Non-pigmented ciliary epithelial cell (primary cell): ENCODE measurements at regions not wholly inside any gene's neighbourhood (a gene's known extent, or its start where the extent isn't known, plus 50 kb on each side); places are given as distances from the start of the nearest gene placed in this dataset.

ENCODE experiments used
- DNase-seq: peaks from one replicate; pipeline ENCODE4 v3.0.0-alpha.2; 2010; ENCODE audit warnings: low read depth

DNA sequence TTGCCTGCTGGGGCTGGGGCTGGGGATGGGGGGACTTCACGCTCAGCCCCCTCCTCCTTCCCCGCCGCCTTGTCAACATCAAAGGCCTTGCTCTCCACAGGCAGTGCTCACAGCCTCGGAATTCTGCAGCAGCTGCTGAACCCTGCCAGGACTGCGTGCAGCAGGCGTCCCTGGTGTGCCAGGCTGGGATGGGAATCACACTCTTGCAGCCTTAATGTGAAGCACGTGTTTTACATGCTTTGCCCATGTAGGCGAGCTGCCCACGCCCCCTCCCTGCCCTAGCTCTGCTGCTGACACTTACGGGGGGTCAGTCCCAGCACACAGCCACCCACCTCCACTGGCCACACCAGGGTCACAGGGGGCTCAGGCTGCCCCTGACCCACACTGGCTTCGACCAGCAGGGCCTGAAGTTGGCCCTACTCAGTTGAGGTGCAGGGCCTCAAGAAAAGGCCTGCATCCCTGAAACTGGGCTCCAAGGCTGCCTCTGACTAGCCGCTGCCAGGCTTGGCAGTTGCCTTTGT, 276.2 kb upstream of the RTL1 start:
- no peak for DNase-seq

DNA sequence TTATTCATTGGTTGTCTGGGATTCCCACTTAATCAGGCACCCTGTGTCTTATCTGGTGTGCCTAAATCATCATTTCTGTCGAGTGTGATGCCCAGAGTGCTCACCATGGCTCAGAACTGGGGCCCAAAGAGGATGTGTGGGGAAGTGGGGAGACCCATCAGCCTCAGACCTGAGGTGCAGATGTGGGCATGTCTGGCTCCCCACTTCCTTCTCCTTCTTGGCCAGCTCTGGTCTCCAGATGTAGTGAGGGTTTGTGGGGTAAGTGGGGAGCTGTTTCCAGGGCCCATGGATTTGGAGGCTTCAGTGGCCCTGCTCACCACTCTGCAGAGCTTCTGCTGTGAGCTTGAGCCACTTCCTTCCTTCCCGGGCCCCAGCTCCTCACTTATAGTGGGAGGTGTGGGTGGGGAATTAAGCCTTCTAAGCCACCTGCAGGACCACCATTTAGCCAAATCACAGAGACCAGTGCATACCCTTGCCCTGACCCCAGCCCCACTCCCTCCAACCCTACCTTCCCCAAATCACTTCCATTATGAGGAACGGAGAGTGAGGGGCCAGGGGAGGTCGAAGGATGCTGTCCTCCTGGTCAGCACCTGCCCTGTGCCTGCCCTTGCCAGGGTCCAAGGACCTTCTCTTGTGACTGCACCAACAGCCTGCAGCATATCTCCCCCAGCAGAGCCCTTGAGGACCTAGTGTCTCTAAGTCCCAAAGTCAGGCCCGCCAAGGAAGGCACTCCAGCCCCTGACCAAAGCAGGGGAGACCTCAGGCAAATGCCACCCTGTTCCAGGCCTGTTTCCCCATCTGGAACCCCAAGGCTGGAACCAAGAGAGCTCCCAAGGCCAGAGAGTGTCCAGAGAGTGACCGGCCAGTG, 278.2 kb upstream of the RTL1 start:
- DNase-seq: no peak

DNA sequence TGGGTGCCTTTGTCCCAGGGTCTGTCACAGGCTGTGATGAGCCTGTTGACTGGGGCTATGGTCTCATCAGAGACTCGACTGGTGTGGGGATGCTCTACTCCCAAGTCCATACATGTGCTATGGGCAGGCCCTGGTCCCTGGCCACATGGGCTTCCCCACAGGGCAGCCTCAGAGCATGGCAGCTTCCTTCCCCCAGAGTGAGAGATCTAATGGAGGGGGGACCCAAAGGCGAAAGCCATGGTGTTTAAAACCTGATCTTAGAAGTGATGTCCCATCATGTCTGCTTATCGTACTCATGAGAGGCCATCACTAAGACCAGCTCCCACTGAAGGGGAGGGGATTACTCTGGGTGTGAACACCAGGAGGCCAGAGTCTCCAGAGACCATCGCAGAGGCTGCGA, 279.0 kb upstream of the RTL1 start:
- no peak for DNase-seq

DNA sequence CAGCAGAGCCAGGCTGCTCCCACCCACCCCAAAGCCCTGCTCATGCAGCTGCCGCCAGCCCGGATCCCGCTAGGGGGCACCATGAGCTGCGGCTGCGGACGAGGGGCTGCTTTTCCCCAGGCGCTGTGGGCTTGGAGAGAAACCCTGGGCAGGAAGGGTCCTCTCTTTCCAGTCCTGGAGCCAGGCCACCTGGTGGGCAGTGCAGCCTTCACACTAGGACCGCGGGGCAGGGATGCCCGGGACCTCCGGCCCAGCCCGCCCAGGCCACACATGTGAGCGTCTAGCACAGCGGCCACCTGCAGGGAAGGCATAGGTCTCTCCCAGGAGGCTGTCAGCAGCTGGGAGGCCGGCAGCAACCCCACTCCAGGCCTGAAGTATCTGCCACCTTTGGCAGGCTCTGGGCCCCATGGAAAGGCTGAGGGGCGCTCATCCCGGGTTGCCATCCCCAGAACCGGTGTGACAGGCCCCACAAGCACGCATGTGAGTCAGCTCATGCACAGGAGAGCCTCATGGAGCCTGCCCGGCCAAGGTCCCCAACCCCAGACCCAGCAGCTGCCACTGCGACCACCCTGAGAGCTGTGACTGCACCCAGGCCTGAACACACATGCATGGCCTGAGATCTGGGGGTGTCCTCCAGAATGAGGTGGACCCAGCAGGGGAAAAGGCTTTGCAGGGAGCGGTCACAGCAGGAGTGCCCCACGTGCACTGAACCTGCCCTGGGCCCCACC, 280.0 kb upstream of the RTL1 start:
- no peak for DNase-seq

DNA sequence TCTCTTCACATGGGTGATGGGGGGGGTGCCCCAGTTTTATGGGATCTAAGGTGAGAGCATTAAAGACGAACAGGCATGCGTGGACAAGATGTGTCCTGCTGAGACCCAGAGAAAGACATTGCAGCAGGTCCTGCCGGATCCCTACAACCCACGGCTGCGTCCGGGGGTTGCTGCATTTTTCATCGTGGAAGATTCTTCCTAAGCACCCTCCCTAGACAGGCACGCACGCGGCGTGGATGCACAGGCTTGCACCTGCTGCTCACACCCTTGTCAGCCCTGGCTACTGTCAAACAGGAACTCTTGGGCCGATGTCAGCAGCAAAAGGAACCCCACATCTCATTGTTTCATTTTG, 280.6 kb upstream of the RTL1 start:
- DNase-seq: no peak

DNA sequence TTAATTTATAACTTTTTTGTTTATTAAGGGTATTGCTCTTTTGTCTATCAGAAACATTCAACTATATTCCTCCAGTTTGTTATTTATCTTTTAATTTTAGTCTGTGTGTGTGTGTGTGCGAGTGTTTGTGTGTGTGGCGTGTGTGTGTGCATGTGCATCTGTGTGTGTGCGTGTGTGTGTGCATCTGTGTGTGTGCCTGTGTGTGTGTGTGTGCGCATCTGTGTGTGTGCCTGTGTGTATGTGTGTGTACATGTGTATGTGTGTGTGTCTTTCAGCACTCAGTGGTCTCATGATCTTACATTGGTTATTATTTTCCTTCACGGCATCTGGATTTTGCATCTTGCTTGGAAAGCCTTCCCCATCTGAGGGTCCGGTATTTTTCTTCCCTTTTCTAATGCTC, 281.1 kb upstream of the RTL1 start:
- no peak for DNase-seq

DNA sequence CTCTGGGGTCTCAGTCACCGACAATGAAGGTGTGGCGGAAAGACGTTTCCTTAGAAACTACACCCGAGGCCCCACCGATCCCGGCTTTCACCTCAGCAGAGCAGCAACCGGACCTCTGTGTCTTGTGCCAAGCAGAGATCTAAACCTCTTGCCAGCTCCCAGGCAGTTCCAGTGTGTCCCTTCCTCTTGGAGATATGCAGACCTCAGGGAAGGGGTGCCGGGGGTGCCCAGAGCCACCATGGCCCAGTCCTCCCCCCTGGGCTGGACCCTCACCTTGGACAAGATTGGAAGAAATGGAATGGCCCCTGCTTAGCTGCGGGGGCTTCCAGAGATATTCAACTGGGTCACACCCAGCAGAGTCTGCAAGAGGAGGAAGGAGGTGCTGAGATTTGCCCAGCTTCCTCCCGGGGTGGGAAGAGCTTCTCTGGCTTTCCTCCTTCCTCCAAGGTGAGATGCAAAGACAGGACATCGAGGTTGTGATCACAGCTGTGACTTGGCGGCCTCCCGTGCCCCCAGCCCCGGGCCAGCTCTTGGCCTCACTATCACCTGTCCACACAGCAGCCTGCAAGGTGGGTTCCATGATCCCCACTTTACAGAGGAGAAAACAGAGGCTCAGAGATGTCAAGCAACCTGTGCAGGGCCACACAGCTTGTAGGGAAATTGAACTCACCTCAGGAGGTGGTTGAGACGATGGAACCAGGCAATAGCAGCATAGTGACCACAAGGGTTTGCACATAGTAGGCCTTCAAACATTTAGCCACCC, 281.7 kb upstream of the RTL1 start:
- no peak for DNase-seq

DNA sequence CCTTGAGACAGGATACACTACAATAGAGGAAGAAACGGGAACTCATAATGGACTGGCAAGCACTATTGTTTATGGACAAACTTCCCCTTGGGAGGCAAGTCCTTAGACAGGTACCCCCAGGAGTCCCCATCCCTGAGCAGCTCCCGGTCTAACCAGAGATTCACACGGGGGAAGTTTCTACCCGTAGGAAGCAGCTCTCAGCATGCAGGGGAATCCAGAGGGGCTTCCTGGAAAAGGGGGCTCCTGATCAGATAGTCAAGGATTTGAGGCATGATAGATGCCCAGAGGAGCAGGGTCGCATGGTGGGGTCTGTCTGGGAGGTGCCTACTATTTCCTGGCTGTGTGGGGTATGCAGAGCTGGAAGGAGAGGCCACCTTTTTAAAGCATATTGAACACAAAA, 282.4 kb upstream of the RTL1 start:
- DNase-seq: no peak

DNA sequence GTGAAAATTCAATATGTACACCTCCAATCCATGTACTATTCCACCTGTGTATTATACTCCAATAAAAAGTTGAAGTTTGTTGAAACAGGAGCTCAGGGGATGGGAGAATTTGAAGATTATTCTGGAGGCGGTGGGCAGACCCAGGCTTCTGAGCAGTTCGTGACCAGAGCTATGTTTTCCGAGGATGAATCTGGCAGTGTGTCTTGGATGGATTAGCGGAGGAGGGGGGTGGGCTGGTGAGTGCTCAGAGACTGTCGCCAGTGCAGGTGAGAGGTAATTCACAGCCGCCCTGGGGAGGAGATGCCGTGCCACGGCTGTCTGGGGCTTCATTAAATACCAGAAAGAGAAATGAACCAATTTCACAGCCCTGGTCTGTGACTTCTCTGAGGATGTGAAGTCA, 283.0 kb upstream of the RTL1 start:
- no peak for DNase-seq

DNA sequence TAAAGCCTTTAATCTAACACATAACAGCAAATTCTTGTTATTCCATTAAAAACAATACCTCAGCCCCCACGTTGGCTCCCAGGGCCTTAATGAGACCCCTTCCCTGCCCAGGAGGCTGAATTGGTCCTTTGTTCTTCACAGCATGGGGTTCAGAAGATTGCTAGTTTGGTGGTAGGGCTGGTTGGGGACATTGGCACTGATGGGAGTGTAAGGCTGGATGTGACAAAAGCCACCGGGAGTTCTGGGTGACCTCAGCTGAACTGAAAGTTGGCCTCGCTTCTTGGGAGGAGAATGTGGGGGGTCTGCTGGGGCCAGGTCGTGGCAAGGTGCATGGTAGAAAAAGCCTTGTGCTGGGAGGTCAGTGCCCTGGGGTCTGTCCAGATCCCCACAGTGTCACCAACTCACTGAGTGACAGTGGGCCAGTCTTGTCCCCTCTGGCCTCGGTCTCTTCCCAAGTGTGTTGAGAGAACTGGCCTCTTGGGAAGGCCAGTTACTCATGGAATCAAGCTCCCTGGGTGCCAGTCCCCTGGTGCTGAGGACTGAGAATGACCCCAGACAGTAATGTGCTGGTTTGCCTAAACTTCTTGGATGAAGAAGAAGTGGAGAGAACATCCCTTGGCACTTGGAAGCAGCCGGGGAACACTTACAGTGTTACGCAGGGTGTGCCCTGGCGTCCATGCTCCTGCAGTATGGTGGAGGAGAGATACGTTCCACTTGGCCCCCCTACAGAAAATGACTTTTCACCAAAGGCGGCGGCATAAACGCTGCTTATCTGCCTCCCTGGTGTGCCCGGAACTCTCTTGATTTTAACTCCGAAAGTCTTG, 283.7 kb upstream of the RTL1 start:
- no peak for DNase-seq

DNA sequence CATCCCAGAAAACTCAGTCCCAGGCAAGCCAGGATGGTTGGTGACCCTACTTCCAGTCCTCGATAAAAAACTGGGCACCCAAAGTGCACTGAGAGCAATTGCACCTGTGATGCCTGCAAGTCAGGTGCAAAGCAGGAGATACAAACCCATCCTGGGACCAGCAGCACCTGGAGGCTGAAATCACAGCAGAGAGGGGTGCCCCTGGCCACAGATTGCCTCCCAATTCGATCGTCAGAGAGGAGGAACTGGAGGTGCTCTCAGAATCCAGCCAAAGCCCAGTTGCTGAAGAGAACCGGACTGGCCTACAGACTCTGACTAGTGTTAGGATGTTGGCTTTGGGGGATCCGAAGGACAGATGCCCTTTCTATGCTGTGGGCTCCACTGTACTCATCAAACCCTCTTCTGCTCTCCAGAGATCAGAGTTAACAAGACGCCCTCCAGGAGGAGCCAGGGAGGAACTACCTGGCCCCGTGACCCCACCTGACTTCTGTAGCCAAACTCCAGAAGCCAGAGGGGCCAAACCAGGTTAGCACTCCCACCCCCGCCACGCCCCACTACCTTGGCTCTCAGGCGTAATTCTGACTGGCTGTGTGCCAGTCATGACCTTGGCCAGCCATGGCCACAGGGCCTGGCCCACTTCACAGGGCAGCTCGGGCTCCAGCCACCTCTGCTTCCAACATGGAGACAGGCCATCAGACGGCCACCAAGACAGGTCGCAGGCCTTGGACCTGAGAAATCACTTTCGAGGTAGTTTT, 284.5 kb upstream of the RTL1 start:
- no peak for DNase-seq

DNA sequence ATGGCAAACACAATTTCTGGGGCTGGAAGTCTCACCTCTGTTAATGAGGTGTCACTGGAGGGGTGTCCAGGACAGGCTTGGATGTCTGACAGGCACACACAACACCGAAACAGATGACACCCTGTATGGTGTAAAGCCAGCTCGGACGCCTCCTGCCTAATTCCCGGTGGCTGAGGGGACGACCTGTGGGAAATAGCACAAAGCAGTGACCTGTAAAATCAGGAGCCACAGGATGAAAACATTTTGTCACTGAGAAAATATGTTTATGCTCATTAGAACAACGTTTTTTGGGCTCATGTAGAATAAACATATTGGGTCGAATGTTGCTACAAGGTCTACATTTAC, 285.0 kb upstream of the RTL1 start:
- no peak for DNase-seq

DNA sequence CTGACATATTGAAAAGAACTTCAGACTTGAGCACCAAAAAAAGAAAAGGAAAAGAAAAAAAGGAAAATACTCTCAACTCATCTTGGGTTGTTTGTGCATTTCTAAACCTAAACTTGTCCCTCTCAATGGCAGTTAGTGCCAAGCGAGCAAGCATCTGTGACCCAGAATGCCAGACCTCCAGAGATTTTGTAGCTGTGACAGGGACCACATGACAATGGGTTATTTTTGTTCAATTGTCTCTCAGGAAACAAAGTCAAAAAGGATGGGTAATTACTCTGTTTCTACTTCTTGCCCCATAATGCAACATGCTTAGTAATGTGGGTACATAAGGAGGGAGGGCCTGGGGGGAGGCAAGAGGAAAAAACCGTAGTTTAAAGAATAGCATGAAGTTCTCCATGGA, 285.7 kb upstream of the RTL1 start:
- DNase-seq: no peak

DNA sequence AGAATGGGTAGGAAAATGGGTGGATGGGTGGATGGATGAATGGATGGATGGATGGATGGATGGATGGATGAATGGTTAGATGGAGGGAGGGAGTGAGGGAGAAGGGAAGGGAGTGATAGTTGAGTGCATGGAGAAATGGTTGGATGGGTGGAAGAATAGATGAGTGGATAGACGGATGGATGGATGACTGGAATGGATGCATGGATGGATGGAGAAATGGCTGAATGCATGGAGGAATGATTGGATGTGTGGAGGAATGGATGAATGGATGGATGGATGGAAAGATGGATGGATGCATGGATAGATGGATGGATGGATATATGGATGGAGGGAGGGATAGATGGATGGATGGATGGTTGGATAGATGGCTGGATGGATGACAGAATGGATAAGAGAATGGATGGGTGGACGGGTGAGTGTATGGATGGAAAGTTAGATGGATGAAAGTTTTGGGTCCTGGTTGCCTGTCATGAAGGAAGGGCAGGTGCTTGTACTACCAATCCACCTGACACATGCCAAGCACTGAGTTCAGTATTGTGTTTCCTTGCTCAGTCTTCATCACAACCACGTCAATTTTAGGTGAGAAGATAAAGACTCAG, 286.5 kb upstream of the RTL1 start:
- no peak for DNase-seq

DNA sequence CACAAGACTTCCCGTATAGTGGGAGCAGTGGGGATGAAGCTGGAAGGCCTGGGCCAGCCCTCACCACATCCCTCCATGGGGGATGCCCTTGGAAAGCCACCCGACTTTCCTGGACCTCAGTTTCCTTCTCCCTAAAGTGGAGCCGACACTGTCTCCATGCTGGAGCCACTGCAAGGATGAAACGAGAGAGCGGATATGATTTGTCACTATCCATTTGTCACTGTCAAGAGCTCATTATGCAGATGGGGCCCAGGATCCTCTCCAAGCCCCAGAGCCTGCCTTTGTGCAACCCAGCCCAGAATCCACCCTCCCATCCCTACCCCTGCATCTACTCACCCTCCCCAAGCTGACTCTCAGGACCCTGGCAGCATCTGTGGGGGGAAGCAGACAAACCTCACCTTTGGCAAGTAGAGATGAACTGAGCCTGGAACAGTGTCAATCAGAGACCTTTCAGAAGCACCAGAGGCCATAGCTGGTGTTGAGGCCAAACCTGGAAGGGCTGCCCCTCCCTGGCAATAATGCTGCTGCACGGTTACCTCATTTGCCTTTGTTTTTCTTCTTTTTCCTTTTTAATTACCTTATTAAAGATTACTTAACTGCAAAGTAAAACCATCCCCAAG, 287.7 kb upstream of the RTL1 start:
- no peak for DNase-seq

DNA sequence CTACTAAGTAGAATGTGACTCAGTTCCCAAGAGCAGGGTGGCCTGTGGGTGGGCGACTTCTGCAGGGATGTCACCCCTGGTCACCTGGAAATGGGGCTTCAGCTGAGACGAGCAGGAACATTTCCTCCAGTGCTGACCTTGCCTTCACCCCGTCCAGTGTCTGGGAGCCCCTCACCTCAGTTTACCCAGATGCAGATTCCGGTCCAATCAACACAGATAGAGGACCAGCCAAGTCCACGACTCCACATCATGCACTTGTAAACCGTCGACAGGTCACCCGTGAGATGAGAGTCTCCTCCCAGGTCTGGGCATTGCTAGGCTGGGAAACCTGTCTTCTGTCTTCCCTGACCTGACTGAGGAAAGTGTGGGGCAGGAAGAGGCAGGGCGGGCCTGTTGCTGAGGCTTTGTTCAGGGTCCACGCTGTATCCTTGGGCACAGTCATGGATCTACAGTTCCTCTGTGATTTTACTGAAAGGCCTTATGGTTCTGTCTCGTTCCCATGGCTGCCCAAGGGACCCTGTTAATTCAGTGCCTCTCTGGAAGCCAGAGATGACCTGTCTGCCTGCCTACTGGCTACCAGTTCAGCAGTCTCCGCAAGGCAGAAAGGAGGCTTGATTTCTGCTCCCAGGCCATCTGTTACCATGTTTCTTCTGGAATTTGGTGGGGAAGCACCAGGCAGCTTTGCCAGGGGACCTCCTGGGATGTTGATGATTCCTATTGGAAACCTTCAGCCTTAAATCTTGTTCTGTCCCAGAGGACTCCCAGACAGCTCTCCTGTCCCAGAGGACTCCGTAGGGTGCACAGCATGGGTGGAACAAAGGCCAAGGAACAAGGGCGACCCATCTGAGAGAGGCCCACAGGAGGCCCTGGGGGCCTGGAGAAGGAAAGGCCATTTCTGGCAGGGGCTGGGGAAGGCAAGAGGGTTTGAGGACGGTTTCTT, 288.5 kb upstream of the RTL1 start:
- DNase-seq: no peak

DNA sequence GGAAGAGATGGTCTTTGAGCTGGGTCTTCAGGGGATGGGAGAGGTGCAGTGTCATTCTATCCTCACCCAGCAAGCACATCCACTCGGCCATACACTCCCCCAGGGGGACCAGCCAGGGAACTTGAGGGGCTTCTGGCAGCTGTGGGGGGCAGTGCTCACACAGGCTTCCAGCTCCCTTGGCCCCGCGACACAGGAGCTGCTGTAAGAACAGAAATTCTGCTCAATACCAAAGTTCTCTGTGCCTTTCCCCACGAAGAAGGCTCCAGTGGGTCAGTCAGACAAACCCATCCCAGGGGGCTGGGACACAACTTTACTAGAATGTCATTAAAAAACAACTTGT, 289.1 kb upstream of the RTL1 start:
- no peak for DNase-seq

DNA sequence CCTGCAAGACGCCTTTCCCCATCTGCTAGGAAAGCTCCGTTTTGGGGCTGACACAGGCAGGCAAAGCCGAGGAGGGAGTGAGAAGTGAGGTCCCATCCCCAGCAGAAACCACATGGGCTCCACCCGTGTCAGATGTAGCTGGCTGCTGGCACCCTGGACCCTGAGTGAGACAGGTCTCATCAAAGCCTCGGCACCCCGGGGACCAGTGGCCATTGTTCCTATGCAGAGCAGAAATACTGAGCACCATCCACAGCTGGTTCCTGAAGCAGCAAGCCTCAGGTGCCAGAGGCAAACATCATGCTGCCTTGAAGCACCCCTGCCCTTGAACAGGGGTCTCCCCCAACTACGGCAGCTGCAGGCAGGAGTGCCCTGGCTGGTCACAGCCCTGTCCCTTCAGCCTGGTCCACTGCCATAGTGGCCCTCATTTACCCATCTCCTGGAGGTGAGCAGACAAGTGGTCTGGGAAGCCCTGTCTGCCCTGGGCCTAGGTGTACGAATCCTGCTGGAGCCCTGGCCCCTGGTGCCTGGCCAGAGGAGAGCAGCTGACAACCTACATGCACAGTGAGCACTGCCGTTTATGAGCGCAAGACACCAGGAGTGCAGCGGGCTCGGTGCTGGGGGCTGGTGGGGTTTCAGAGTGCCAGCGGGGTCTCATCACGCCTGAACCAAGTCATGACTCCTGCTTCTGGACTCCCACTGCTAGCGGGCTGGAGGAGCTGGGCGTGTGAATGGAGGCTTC, 289.8 kb upstream of the RTL1 start:
- no peak for DNase-seq
